ENCODE measurements at regions not wholly inside any gene's neighbourhood (a gene's known extent, or its start where the extent isn't known, plus 50 kb on each side); places are given as distances from the start of the nearest gene placed in this dataset.

- TF ChIP-seq, protein P1, sequence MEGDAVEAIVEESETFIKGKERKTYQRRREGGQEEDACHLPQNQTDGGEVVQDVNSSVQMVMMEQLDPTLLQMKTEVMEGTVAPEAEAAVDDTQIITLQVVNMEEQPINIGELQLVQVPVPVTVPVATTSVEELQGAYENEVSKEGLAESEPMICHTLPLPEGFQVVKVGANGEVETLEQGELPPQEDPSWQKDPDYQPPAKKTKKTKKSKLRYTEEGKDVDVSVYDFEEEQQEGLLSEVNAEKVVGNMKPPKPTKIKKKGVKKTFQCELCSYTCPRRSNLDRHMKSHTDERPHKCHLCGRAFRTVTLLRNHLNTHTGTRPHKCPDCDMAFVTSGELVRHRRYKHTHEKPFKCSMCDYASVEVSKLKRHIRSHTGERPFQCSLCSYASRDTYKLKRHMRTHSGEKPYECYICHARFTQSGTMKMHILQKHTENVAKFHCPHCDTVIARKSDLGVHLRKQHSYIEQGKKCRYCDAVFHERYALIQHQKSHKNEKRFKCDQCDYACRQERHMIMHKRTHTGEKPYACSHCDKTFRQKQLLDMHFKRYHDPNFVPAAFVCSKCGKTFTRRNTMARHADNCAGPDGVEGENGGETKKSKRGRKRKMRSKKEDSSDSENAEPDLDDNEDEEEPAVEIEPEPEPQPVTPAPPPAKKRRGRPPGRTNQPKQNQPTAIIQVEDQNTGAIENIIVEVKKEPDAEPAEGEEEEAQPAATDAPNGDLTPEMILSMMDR (IDR thresholded peaks at IDR 0.05), result no peak
- no peak for TF ChIP-seq POLR2A (IDR thresholded peaks at IDR 0.05)
Observed at GRCh38 chr6:16987996-16988395, 113.9 kb upstream of the STMND1 start.

Measured in upper lobe of left lung (tissue), 4 donors.